Aorta (tissue), 5 donors: ENCODE measurements at regions not wholly inside any gene's neighbourhood (a gene's known extent, or its start where the extent isn't known, plus 50 kb on each side); places are given as distances from the start of the nearest gene placed in this dataset.

Experiments
- ATAC-seq: fragments of 200-7000 bp; cut with Tn5 transposase; one replicate; pipeline ENCODE4 v1.9.1; 2022; ENCODE audit warnings: moderate library complexity; ENCODE audit not compliant: low FRiP score
- DNase-seq, 2 donors: peaks; one replicate each; pipeline ENCODE4 v3.0.0-alpha.2; 2020
- H3K27ac ChIP-seq, 2 donors: one replicate each; pipeline ENCODE4 v1.5.1; 2013; ENCODE audit warnings: low read length in 2 of 2, mild to moderate bottlenecking in 2 of 2, moderate library complexity in 2 of 2, control low read depth in 1 of 2, inconsistent platforms in 1 of 2, low read depth in 1 of 2
- H3K27me3 ChIP-seq, 2 donors: one replicate each; pipeline ENCODE4 v1.6.1; 2013; ENCODE audit warnings: control low read depth in 1 of 2, low read length in 1 of 2, mild to moderate bottlenecking in 1 of 2, moderate library complexity in 1 of 2; ENCODE audit not compliant: insufficient read depth in 2 of 2, control insufficient read depth in 1 of 2
- H3K36me3 ChIP-seq, 2 donors: one replicate each; pipeline ENCODE4 v1.6.1; 2013; ENCODE audit warnings: control low read depth in 1 of 2, low read length in 1 of 2, mild to moderate bottlenecking in 1 of 2; ENCODE audit not compliant: insufficient read depth in 2 of 2, control insufficient read depth in 1 of 2
- H3K4me1 ChIP-seq, 2 donors: one replicate each; pipeline ENCODE4 v1.6.1; 2013; ENCODE audit warnings: low read length in 2 of 2, control low read depth in 1 of 2, mild to moderate bottlenecking in 1 of 2, moderate library complexity in 1 of 2; ENCODE audit not compliant: insufficient read depth in 2 of 2, control insufficient read depth in 1 of 2
- H3K4me3 ChIP-seq, 2 donors: one replicate each; pipeline ENCODE4 v1.5.1; 2013; ENCODE audit warnings: low read length in 2 of 2, control low read depth in 1 of 2, mild to moderate bottlenecking in 1 of 2
- H3K9me3 ChIP-seq: one replicate; pipeline ENCODE4 v1.6.1; 2013; ENCODE audit warnings: mild to moderate bottlenecking, low read length; ENCODE audit not compliant: control insufficient read depth
- WGBS, 2 donors: extraction: QIAGEN DNeasy Blood & Tissue Kit; methylation state at CpG; one replicate each; pipeline ENCODE4 v1.1.7; 2013; 5-methylcytosine and 5-hydroxymethylcytosine counted together
- intact Hi-C, 2 donors: fragments of 100-400 bp; cut with DNase I; formaldehyde crosslinking; loops; one replicate each; pipeline versions ENCODE4 v1.14.2 to v1.15.0; 2022
- donor health status: healthy with polysubstance abuse.
- donor health status: Bipolar disorder and iron deficiency.
- donor health status: DM: no; HTN: no; CAD: no.
- donor health status: DM: no; HTN: no; CAD: no.
- donor health status: DM: yes; HTN: yes; CAD: no.

- Histone ChIP-seq H3K9me3 (peaks cover 3% of the 10 kb centered on the region), H3K4me1 (no peaks in the 10 kb centered on the region), H3K36me3 (no peaks in the 10 kb centered on the region), H3K27ac (no peak overlapping the region), H3K4me3 (no peak overlapping the region), H3K27me3 (no peaks in the 10 kb centered on the region)
- DNase-seq (no peak), ATAC-seq (no peak)
- intact Hi-C loops = no loop called here
- WGBS, 2 donors = 15 to 22% methylated on average over 13 of the region's 13 CpGs
Measured at GRCh38 chr9:82923092-82923911, 139.6 kb downstream of the RASEF start.

GRCh38 chr9:82923912-82924605 lies 138.9 kb downstream of the RASEF start:
- no peak overlapping the region for H3K27ac ChIP-seq

More at GRCh38 chr9:82923912-82924605, 138.9 kb downstream of the RASEF start:
- ATAC-seq = no peak
- intact Hi-C loops = no loop called here
- 51 to 63% methylated on average over 8 of the region's 8 CpGs for WGBS, 2 donors
- Histone ChIP-seq H3K4me3 (no peak overlapping the region), H3K9me3 (peaks cover 3% of the 10 kb centered on the region), H3K4me1 (no peaks in the 10 kb centered on the region), H3K36me3 (no peaks in the 10 kb centered on the region), H3K27me3 (no peaks in the 10 kb centered on the region)
- DNase-seq = no peak
